H1 (cell line): ENCODE measurements at regions not wholly inside any gene's neighbourhood (a gene's known extent, or its start where the extent isn't known, plus 50 kb on each side); places are given as distances from the start of the nearest gene placed in this dataset.

Source experiments
- ASH2L ChIP-seq: fragments of 200-600, 300-600 bp; sonication (generic); IDR thresholded peaks from one replicate; pipeline ENCODE4 v1.7.1; 2017; ENCODE audit warnings: low read length
- POLR2AphosphoS5 ChIP-seq: IDR thresholded peaks from 2 replicates; pipeline ENCODE4 v1.6.1; 2011; ENCODE audit warnings: low read depth, low read length
- RAD21 ChIP-seq, 2 experiments: IDR thresholded peaks in 1 of 2; conservative IDR thresholded peaks in 1 of 2; 2 replicates each; pipeline ENCODE4 v1.6.1; 2011; ENCODE audit warnings: low read depth in 2 of 2, low read length in 2 of 2, improper control_type of control experiment in 1 of 2, inconsistent platforms in 1 of 2, mild to moderate bottlenecking in 1 of 2, moderate library complexity in 1 of 2

DNA sequence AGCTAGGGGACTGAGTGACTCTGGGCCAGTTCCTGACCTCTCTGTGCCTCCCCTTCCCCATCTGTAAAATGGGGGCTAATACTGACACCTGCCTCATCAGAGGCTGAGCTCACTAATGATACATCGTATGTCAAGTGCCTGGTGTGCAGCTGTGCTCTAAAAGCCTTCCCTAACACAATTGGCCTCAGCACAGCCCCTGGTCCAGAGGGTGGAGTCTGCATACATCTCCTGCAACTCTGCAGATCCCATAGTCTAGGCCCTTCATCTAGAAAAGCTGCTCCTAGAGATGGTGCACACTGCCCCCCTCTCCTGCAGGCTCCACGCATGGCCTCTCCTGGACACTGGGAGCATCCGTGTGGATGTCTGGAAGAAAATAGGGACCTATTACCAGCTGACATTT lies 255.0 kb downstream of the RPS24 start (continued):
- TF ChIP-seq RAD21 (IDR thresholded peaks at IDR 0.05 in 1 of 2, conservative IDR thresholded peaks at IDR 0.05 in 1 of 2; ENCODE audit: low read depth in 2 of 2, low read length in 2 of 2) (no peak), ASH2L (no peak), POLR2AphosphoS5 (no peak)
